ENCODE measurements at regions not wholly inside any gene's neighbourhood (a gene's known extent, or its start where the extent isn't known, plus 50 kb on each side); places are given as distances from the start of the nearest gene placed in this dataset.
"Not testable (repeated sequence)": the region's sequence is repeated elsewhere in the genome, so short reads cannot be mapped to it uniquely, and the experiment has no call there.

DNA sequence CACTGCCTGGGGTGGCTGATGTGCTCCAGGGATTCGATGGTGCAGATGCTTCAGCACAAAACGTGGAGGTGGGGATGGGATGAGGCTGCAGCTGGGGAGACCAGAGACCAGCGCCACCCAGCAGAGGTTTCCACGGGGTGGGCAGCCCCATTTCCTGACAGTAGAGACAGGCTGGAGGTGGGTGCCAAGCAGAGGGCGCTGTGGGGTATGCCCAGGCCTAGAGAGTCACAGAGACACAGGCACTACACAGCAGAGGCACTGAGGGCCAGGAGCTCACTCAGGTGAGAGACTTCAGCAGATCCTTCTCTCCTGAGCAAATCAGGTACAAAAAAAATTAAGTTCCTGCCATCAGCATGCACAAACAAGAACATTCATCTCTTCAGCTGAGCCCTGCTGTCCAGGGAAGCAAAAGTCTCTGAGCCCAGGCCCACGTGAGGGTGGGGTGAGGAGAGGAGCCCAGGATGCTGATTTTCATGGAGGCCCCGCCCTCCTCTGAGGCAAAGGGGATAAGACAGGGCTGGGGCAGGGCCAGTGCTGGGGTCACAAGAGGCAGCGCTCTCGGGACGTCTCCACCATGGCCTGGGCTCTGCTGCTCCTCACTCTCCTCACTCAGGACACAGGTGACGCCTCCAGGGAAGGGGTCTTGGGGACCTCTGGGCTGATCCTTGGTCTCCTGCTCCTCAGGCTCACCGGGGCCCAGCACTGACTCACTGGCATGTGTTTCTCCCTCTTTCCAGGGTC, 53.1 kb downstream of the GGTLC2 start:
- no peak overlapping the region for H3K27ac ChIP-seq
- no peaks in the 10 kb centered on the region for H3K36me3 ChIP-seq
- H3K27me3 ChIP-seq: no peaks in the 10 kb centered on the region
- 77 to 82% methylated on average over 12 of the region's 12 CpGs for WGBS, 2 donors
- TF ChIP-seq, protein P1, sequence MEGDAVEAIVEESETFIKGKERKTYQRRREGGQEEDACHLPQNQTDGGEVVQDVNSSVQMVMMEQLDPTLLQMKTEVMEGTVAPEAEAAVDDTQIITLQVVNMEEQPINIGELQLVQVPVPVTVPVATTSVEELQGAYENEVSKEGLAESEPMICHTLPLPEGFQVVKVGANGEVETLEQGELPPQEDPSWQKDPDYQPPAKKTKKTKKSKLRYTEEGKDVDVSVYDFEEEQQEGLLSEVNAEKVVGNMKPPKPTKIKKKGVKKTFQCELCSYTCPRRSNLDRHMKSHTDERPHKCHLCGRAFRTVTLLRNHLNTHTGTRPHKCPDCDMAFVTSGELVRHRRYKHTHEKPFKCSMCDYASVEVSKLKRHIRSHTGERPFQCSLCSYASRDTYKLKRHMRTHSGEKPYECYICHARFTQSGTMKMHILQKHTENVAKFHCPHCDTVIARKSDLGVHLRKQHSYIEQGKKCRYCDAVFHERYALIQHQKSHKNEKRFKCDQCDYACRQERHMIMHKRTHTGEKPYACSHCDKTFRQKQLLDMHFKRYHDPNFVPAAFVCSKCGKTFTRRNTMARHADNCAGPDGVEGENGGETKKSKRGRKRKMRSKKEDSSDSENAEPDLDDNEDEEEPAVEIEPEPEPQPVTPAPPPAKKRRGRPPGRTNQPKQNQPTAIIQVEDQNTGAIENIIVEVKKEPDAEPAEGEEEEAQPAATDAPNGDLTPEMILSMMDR (IDR thresholded peaks at IDR 0.05): no peak
- FAIRE-seq (no peak), ATAC-seq (no peak), DNase-seq (peak in 1 of 6 donors; percentile 43)
- no peaks in the 10 kb centered on the region for H3K9me3 ChIP-seq
- peaks cover 10 to 22% (median 17%) of the 10 kb centered on the region in 3 donors for H3K4me1 ChIP-seq
- intact Hi-C loops (cut with DNase I): no loop called here
- H3K4me3 ChIP-seq: no peak overlapping the region

DNA sequence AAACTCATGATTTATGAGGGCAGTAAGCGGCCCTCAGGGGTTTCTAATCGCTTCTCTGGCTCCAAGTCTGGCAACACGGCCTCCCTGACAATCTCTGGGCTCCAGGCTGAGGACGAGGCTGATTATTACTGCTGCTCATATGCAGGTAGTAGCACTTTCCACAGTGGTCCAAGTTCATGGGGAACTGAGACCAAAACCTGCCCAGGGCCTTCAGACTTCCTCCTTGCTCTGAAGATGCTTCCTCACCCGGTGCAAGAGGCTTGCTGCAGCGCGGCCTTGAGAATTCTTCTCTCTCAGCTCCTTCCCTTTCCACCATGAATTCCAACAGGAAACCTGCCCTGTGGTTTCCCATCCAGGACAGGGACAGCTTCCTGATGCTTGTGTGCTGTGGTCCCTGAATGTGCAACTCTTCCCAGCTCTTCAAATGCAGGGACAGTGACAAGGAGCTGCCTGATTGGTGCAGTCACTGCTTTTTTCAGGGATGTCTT, 53.9 kb downstream of the GGTLC2 start:
- intact Hi-C loops (cut with DNase I): no loop called here
- H3K27me3 ChIP-seq: no peaks in the 10 kb centered on the region
- ATAC-seq (no peak), FAIRE-seq (no peak), DNase-seq (peak in 1 of 6 donors; percentile 14)
- H3K36me3 ChIP-seq: no peaks in the 10 kb centered on the region
- no peak overlapping the region for H3K4me3 ChIP-seq
- TF ChIP-seq, protein P1 (IDR thresholded peaks at IDR 0.05): no peak
- peaks cover 6 to 15% (median 10%) of the 10 kb centered on the region in 3 donors for H3K4me1 ChIP-seq
- 75 to 79% methylated on average over 7 of the region's 7 CpGs for WGBS, 2 donors
- H3K27ac ChIP-seq: no peak overlapping the region
- no peaks in the 10 kb centered on the region for H3K9me3 ChIP-seq

DNA sequence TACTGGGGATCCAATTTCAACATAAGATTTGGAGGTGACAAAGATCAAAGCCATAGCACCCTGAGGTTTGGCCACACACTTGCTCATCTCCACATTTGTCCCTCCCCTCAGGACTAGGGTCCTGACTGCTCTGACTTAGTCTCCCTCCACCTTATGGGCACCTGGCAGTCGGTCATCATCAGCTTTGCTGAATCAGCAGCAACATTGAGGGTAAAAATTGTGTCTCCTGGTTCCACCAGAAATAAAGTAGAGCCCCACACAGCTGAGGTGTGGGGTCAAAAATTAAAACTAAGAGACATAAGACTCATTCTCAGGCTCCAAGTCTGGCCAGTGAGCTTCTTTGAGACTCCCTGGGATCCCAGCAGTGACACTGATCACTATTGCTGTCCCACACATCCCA, 56.2 kb downstream of the GGTLC2 start:
- Histone ChIP-seq H3K27ac (no peak overlapping the region), H3K36me3 (no peaks in the 10 kb centered on the region), H3K4me3 (no peak overlapping the region), H3K9me3 (no peaks in the 10 kb centered on the region), H3K4me1 (no peaks in the 10 kb centered on the region), H3K27me3 (no peaks in the 10 kb centered on the region)
- 61 to 64% methylated on average over 1 of the region's 1 CpG for WGBS, 2 donors
- ATAC-seq: no peak
- no peak for DNase-seq
- no peak for FAIRE-seq
- intact Hi-C loops (cut with DNase I): no loop called here
- TF ChIP-seq, protein P1 (IDR thresholded peaks at IDR 0.05): no peak

DNA sequence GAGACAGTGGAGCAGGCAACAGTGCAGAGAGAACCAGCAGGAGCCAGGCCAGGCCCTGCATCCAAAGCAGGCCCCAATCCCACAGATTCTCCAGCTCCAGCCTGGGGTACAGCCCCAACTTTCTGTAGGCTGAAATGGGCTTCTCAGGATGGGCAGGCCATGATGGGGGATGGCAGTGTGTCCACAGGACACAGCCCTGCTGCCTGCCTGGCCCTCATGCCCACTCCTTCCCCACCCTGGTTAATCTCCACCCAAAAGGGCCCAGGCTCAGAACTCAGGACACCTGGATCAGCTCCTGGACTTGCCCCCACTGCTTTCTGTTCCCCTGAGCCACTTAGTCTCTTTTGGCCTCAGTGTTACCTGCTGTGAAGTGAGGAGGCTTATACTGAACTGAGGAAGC, 57.1 kb downstream of the GGTLC2 start:
- ATAC-seq; intact Hi-C loops (cut with DNase I); H3K4me1 ChIP-seq; H3K27me3 ChIP-seq; FAIRE-seq; H3K36me3 ChIP-seq; H3K27ac ChIP-seq; H3K4me3 ChIP-seq; H3K9me3 ChIP-seq: not testable (repeated sequence)
- peak in 1 of 6 donors; percentile 2 for DNase-seq

DNA sequence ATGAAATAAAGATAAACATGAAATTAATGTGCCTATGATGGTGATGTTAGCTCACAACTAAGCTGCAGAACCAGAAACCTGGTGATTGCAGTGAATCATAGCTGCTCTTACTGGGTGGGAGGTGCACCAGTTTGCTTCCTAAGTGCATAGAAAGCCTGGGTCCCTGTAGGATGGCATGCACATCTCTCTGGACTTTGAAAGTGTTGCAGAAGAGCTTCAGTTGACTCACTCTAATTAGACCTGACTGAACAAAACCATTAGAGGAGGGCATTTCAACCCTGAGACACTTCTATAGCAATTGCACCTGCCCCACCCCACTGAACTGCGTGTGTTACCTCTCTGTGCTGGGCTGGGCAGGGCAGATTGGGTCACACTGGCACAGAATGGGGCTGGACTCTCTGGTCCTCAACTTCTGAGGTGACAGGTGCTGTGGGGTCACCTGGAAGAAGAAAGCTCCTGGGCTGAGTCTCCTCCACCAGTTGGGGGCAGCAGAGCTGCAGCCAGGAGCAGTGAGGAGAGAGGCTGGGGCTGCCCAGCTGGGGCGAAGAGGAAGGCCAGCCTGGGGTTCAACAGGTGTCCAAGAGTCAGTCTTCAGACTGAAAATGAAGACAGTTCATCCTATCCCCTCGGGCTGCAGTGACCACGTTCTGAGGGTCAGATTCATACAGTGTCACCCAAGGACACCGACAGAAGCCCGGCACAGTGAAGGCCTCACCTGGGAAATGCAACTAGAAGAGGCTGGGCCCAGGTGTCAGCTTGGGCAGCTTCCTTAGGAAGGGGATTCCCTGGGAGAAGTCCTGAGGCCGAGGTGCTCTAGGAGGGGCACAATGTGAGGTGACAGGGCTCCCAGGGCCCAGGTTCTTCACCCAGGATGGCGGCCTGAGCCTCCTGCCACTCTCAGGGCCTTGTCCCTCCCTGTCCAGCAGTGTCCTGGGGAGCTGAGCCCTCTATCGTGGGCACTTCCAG, 58.1 kb downstream of the GGTLC2 start:
- no peaks in the 10 kb centered on the region for H3K4me1 ChIP-seq
- TF ChIP-seq, protein P1 (IDR thresholded peaks at IDR 0.05): no peak
- FAIRE-seq: no peak
- no peak overlapping the region for H3K4me3 ChIP-seq
- ATAC-seq: peak in 3 of 4 donors; percentile 56 to 71 (median 56)
- DNase-seq: peak in 1 of 6 donors; percentile 56
- no peaks in the 10 kb centered on the region for H3K27me3 ChIP-seq
- no peaks in the 10 kb centered on the region for H3K36me3 ChIP-seq
- 63 to 74% methylated on average over 9 of the region's 9 CpGs for WGBS, 2 donors
- intact Hi-C loops (cut with DNase I): no loop called here
- H3K27ac ChIP-seq: no peak overlapping the region
- no peaks in the 10 kb centered on the region for H3K9me3 ChIP-seq
